ENCODE measurements at regions not wholly inside any gene's neighbourhood (a gene's known extent, or its start where the extent isn't known, plus 50 kb on each side); places are given as distances from the start of the nearest gene placed in this dataset.
"Not testable (repeated sequence)": the region's sequence is repeated elsewhere in the genome, so short reads cannot be mapped to it uniquely, and the experiment has no call there.

- no peak overlapping the region for H3K4me3 ChIP-seq (ENCODE audit: control insufficient read depth, low read depth, low read length)
- TF ChIP-seq CTCF (conservative IDR thresholded peaks at IDR 0.05; ENCODE audit: control insufficient read depth, insufficient read depth, low read depth, low read length), result no peak
- DNase-seq (ENCODE audit: low read depth), result no peak
Observed at GRCh38 chr2:16088035-16088801, 147.9 kb downstream of the MYCN start.

- not testable (repeated sequence) for DNase-seq (ENCODE audit: low read depth); H3K4me3 ChIP-seq (ENCODE audit: control insufficient read depth, low read depth, low read length)
Observed at GRCh38 chr2:16086136-16086535, 145.8 kb downstream of the MYCN start.

- TF ChIP-seq CTCF (conservative IDR thresholded peaks at IDR 0.05; ENCODE audit: control insufficient read depth, insufficient read depth, low read depth, low read length), result no peak
- no peak for DNase-seq (ENCODE audit: low read depth)
- no peak overlapping the region for H3K4me3 ChIP-seq (ENCODE audit: control insufficient read depth, low read depth, low read length)
Observed at GRCh38 chr2:16085073-16085472, 144.7 kb downstream of the MYCN start.

- no peak overlapping the region for H3K4me3 ChIP-seq (ENCODE audit: control insufficient read depth, low read depth, low read length)
- DNase-seq (ENCODE audit: low read depth), result no peak
- no peak for TF ChIP-seq CTCF (conservative IDR thresholded peaks at IDR 0.05; ENCODE audit: control insufficient read depth, insufficient read depth, low read depth, low read length)
Observed at GRCh38 chr2:16084274-16084673, 143.9 kb downstream of the MYCN start.

GRCh38 chr2:16082276-16082675 lies 141.9 kb downstream of the MYCN start:
- H3K4me3 ChIP-seq (ENCODE audit: control insufficient read depth, low read depth, low read length), result no peak overlapping the region
- no peak for DNase-seq (ENCODE audit: low read depth)
- no peak for TF ChIP-seq CTCF (conservative IDR thresholded peaks at IDR 0.05; ENCODE audit: control insufficient read depth, insufficient read depth, low read depth, low read length)

- TF ChIP-seq CTCF (conservative IDR thresholded peaks at IDR 0.05; ENCODE audit: control insufficient read depth, insufficient read depth, low read depth, low read length), result no peak
- H3K4me3 ChIP-seq (ENCODE audit: control insufficient read depth, low read depth, low read length), result no peak overlapping the region
- no peak for DNase-seq (ENCODE audit: low read depth)
Observed at GRCh38 chr2:16081316-16082200, 141.2 kb downstream of the MYCN start.

GRCh38 chr2:16080516-16080915 lies 140.2 kb downstream of the MYCN start:
- TF ChIP-seq CTCF (conservative IDR thresholded peaks at IDR 0.05; ENCODE audit: control insufficient read depth, insufficient read depth, low read depth, low read length), result no peak
- no peak for DNase-seq (ENCODE audit: low read depth)

More at GRCh38 chr2:16080516-16080915, 140.2 kb downstream of the MYCN start:
- no peak overlapping the region for H3K4me3 ChIP-seq (ENCODE audit: control insufficient read depth, low read depth, low read length)
